ENCODE measurements at regions not wholly inside any gene's neighbourhood (a gene's known extent, or its start where the extent isn't known, plus 50 kb on each side); places are given as distances from the start of the nearest gene placed in this dataset.

DNA sequence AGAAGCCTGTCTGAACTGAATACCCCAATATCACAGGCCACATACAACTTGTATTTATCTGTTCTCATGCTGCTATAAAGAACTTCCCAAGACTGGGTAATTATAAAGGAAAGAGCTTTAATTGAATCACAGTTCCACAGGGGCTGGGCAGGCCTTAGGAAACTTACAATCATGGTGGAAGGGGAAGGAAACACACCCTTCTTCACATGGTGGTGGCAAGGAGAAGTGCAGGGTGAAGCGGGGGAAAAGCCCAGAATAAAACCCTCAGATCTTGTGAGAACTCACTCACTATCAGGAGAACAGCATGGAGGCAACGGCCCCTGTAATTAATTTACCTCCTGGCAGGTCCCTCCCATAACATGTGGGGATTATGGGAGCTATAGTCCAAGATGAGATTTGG lies 50.3 kb upstream of the FNDC1 start:
- no peak for DNase-seq

DNA sequence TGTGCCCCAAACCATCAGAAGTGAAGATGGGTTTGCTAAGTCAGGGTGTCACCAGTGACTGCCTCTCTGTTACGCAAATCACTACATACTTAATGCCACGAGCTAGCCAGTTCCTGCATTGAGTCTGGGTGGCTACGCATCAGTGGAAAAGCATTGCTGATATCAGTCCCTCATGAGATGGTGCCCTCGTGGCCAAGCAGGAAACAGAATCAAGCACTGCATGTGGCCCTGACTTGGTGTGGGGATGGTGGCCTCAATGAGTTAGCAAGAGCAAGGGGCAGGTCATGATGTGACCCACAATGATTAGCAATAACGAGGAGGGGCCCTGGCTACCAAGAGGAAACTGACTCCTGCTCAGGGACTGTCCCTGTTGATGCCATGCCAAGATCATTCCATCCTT lies 51.6 kb upstream of the FNDC1 start:
- no peak for DNase-seq

DNA sequence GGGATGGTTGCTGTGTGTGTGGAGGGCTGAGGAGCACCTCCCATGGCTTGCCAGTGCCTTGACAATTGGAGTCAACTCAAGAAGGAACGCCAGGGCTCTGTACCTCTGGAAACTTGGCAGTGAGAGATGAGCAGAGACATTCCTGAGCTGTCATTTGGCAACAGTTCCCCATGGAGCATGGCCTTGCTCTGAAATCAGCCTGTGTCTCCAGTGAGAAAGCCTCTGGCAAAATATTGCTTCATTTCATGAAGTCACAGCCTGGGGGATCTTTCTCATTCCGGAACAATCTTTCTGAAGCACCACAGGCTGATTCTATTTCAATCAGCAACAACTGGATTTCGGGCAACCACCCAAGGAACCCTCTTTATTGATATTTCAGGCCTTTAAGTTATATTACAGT lies 52.2 kb upstream of the FNDC1 start:
- no peak for DNase-seq

DNA sequence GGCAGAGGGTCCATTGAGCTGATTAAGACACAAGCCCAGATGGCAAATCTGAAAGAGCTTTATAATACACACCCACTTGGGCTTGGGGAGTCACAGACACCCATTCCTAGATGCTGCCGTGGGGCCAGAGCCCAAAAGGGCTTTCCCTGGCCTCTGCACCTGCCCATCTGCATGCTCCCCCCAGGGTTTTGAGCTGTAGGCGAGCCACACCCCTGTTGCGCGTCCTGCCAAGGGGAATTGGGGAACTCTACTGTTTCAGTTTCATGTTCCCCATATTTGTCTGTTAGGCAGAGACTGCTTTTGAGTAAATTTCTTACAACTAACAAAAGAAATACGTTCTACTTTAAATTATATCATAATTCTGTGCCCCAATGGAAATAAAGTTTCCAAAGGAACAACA lies 52.9 kb upstream of the FNDC1 start:
- no peak for DNase-seq

DNA sequence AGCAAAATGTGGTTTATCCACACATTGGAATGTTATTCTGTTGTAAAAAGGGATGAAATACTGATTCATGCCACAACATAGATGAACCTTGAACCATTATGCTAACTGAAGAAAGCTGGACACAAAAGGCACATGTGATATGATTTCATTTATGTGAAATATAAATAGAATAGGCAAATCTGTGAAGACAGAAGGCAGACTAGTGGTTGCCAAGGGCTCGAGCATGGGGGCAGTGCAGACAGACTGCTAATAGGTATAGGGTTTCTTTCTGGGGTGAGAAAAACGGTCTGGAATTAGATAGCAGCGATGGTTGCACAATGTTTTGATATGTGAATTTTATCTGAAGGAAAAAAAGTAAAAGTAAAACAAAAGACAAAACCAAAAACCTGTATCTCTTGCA lies 54.6 kb upstream of the FNDC1 start:
- no peak for DNase-seq

DNA sequence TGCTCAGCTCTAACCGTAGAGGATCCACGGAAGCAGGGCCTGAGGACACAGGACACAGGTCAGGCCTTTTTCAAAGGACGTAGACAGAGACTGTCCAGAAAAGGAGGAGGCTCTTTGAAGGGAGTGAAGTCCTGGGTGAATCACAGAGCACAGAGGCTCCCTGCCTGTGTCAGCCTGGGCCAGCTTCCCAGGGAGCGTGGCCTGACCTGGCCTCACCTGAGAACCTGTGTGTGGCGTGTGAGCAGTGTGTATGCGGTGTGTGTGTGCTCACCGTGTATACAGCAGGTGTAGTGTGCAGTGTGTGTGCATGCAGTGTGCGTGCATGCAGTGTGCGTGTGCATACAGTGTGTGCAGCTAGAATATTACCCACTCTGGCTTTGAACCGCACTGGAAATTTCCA lies 56.0 kb upstream of the FNDC1 start:
- no peak for DNase-seq

DNA sequence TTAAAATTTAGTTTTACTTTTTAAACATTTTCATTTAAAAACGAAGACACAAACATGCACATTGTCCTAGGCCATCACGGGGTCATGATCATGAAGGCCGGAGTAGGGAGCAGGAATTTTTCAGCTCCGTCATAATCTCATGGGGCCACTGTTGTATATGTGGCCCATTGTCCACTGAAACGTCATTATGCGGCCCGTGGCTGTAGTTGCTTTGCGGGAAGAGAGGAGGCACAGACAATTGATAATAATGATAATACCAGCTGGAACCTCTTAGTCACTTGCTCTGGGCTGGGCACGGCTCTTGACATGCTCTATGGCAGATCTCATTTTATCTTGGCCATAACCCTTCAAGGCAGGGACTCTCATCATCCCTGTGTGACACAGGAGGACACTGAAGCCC lies 56.5 kb upstream of the FNDC1 start:
- no peak for DNase-seq

DNA sequence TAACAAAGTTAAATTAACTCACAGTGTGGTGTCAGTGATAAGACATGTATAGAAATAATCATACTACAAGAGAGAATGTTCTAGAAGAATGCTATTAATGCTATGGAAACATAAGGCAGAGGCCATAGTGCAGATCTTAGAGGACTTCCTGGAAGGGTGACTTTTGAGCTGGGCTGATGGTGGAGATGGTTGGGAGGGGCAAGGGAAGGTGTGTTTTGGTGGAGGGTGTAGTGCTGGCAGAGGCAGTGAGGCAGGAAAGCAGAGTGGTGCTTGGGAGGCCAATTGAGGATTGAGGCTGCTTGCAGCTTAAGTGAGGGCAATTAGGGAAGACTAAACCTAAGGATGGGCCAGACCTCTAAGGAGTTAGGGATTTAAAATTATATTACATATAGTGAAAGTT lies 58.5 kb upstream of the FNDC1 start:
- no peak for DNase-seq

DNA sequence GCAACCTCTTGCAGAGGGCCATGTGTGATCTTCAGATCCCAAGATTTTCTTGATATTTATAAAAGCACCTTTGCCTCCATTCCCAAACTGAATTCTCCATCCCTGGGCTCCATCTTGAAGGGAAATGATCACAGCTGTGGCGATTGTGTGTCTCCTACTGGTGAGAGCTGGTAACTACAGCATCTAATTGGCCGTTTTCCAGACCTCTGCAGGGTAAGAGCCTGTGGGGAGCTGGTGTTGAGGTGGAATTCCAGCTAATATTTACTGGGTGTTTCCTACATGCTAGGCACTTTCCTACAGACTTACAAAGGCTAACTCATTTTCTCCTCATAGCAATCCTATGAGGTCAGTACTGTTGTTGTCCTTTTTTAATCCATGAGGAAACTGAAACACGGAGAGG lies 59.2 kb upstream of the FNDC1 start:
- peak; percentile 64 for DNase-seq

DNA sequence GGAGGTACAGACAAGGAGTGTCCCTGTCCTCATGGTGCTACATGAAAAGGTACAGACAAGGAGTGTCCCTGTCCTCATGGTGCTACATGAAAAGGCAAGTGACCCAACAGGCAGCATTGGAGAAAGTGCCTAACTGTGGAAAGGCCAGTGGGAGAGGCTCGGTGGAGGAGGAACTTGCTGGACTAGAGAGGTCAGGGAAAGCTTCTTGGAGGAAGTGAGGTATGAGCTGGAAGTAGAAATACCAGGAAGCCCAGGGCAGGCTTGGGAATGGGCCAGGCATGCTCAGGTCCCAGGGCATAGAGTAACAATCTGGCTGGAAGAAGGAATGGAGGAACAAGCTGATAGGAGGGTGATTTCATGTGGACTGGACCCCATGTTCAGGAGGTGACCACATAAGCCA lies 59.8 kb upstream of the FNDC1 start:
- DNase-seq = no peak

DNA sequence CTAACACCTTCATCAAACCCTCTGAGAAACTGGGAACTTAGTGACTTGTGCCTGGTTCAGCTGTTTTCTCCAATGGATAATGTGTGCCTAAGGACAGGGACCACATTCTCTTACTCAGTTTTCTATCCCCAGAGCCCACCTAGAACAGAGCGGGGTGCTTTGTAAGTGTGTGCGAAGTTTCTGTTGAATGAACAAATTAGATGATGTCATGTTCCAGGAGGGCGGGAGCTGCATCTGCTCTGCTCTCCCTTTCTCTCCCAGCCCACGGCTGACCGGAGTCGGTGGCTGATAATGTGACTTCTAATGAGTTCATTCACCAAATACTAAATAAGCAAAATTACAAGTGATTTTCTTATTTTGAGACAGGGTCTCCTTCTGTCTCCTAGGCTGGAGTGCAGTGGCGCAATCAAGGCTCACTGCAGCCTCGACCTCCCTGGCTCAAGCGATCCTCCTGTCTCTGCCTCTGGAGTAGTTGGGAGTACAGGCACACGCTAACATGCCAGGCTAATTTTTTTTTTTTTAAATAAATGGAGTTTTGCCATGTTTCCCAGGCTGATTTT lies 60.7 kb upstream of the FNDC1 start:
- no peak for DNase-seq

DNA sequence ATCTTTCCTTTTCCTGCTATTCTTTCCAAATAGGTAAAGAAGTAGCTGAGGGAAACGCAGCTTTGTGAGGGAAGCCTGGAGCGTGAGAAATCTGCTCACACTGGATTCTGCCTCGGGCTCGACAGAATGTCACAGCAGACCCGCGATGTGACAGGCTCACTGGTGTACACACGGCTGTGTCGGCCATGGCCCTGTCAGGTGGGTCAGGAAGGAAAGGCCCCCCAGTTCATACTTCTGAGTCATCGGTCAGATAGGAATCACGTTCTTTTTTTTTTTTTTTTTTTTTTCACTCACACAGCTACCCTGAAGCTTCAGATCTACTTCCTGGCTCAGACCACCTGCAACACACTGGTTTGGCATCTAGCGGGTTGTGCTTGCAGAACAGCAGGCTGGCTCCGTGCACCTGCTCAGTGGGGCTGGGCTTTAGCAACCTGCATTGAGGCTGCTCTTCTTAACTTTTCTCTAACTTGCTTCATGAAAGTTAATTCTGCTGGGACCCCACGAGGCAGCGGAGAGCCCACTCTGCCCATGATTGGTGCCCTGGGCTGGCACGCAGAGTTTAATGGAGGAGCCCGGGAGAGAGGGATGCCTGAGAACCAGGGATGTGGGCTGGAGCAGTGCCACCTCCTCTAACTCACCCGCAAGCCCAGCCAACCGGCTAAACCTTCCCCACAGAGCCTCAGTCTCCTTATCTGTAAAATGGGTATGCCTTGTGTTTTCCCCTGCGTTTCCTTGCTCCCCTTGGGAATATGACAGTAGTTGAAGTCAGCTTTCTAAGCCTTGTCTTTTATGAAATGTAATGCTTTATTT lies 61.5 kb upstream of the FNDC1 start:
- peak; percentile 59 for DNase-seq

DNA sequence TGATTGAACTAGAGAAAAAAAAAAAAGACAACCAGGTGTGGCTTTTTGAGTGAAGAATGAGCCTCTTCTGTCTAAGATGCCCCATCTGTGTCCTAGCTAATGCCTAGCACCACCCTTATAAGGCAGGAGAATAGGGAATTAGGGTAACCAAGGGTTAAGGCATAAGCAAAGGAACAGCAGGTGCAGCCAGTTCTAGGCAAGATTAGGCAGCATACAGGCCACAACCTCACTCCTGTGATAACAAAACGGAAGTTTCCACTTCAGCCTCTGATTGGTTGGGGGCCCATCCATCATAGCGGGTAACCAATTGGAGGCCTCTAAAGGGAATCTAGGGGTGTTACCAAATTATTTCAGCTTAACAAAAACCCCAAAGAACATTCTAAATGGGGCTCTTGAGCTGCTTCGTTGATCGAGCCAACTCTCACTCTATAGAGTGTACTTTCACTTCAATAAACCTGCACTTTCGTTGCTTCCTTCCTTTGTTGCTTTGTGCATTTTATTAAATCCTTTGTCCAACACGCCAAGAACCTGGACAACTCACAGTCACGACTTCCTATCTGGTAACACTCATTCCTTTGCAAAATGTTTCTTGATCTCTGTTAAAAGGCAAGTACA lies 61.9 kb upstream of the TAGAP start:
- peak; percentile 97 for DNase-seq

DNA sequence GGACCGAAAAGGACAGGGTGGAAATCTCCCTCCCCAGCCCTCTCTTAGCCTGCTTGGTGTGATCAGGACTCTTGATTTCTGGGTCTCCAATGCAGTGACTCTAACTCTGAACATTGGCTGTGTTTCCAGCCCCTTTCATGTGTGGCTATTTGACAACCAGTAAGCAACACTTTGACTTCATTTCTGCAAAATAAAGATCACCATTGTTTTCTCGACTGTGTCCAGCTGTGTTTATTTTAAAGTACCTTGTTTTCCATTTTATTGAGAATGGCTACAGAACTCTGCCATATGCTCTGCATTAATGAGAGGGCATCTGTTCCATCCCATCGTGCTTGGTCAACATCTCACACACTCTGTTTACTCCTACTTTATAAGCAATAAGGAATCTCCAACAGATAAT lies 60.9 kb upstream of the TAGAP start:
- no peak for DNase-seq

DNA sequence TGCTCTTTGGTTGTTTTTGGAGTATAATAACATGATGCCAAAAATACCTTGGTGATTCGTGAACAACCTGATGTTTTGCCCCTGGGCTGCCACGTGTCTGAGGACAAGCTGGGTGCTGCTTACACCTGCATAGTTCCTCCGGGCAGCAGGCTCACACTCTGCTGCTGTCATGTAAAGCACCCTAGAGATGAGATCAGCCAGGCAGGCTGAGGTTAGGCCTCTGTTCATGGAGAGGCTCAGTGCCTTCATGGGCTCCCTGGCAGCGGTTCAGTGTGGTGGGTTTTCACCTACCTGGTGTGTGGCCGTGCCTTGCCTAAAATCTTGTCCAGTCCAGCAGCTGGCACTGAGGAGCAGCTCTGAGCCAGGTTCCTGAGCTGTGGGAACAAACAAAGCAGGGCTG lies 60.1 kb upstream of the TAGAP start:
- no peak for DNase-seq

DNA sequence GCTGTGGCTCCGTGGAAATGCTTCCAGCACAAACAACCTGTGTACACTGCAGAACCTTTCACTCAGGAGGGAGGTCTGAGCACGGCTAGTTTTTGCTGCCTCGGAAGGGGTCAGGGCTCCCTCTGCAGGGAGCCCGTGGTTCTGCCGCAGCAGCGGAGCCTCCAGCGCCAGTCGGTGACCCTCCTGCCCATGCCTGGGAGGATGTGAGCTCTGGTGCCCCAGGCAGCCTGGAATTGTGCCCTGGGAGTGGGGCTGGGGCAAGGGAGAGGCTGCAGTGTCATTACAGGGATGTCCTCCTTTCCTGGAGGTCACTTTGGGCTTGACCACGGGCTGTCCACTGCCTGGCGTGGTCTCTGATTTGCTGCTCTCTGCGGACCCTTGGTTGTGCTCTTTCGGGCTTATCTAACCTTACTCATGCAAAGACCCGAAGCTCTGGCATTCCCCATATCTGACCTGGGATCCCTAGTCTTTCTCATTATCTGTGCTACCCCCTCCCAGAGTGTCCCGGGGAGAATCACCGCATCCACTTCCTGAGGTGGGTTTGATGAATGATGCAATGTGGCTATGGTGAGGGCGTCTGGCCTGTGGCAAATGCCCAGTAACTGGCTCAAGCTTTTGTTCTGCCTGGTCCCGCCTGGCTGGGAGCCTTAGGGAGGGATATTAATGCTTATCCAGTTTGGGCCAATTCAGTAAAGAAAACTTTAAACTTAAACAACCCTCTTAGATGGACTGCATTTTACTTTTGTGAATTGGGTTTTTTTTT lies 59.6 kb upstream of the TAGAP start:
- peak; percentile 30 for DNase-seq

DNA sequence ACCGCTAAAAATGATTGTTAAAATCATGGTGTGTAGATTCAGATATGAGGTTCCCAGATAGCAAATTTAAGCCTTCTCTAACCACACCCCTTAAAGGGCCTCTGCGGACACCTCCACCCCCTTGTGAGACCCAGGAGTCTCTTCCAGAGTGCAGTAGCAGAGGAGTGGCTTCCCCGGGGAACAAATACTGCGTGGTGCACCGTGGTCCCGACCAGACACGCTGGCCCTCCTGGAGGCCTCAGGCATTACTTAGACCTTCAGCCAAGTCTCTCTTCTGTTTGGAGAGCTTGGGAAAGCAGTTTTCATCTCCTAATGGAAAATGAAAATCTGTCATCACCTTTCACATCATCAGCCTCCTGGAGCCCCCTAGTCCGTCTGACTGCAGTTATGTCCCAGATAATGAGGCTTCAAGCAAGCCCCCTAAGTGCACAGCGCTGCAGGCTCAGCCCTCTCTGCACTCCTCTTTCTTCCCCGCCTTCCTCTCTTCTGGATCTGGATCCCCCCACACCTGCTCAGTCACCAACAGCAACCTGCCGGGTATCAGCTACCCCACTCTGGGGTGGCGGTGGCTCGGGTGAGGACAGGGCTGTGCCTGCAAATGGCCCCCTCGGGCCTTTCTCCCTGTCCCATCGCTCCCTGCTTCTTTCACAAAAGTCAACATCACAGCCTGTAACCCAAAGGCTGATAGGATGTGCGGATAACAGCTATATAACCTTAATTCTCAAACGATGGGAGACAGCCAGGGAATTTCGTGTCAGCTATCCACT lies 58.8 kb upstream of the TAGAP start:
- no peak for DNase-seq

DNA sequence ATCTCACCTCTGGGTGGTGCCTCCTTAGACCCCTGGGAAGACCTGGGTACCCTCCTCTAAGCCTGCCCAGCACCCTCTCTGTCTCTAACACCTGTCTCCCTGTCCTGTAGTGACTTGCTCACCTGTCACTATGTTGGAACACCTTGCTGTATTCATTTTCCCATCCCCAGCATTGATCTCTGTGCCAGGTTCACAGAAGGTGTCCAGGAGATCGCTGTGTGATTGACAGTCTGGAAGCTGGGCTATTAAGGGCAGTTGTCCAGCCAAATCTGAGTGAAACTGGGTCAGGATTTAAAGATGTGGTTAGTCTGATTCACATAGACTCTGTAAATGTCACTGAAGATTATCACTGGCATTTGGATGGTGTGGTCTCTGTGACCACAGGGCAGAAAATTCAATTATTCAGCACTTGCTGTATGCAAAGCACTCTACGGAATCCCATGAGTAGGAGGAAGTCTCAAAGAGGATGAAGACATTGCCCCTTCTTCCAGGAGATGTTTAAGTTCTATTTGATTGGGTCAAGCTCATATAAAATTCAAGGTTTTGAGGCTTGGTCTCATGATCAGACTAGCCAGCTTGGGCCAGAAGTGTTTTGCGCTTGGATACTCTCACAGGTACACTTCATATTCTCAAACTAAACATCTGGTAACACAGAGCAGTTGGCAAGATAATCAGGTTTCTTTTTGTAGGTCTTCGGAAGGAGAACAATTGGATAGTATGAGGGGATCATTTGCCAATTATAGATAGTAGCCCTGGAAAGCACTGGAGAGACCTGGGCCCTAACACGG lies 57.8 kb upstream of the TAGAP start:
- no peak for DNase-seq

DNA sequence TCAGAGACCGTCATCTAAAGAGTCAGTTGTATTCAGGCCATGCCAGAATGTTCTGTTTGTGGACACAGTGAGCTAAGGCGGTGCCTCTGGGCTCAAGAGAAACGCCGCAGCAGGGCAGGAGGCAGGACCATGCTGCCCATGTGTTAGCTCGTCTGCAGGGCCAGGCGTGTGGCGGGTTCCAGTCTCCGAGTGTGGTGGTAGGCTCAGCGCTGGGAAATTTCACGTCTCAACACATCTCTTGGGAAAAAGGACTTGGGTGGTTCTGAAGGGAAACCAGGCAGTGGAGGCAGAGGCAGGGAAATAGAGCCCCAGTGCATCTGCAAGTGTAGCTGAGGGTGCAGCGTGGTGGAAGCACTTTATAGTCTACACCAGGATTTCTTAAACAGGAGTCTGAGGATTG lies 56.9 kb upstream of the TAGAP start:
- no peak for DNase-seq

DNA sequence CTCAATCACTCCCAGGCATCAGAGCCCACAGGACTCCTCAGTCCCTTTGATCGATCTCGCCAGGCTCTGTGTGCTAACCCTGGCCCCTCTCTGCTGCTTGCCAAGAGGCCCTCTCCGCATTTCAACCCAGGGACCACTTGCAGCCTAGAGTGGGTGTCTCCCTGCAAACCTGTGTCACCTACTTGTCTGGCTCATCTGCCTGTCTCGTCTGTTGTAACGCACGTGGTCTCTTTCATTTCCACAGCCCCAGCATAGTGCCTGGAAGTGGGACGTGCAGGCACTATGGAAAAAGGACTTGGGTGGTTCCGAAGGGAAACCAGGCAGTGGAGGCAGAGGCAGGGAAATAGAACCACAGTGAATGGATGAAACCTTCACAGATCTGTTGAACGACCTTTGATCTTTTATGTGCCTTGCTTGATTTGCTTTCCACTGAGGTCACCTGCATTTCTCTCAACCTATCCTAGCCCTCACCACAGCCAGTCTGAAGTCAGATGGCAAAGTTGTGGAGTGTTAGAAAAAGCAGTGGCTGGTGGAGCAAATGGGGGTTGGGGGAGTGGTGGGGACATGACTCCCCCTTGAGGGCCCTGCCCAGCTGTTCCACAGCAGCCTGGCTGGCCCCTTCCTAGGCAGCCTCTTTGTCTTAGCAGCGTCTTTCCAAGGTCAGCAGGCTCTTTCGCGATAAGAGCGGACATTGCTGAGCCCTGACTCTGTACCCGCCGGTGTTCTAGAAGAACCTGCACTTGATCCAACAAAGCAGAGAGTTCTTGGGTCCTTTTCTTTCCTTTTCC lies 55.8 kb upstream of the TAGAP start:
- no peak for DNase-seq

DNA sequence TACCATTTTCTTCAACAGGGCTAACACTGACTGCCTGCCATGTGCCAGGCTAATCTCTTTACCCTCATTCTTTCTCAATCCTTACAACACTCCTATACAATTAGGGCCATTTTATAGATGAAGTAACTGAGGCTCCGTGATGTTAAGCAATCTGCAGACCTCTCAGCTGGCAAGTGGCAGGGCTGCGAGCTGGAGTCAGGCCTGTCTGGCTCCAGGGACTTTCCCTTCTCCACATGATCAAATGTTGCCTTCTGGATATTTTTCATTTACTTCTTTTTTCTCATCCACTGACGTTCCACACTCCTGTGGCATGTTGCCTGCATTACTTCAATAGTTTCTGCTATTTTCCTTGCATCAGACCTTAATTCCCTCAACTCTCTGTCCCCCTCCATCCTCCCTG lies 55.2 kb upstream of the TAGAP start:
- no peak for DNase-seq

All from NCI-H1105 (cell line).